PFSK-1 (cell line): ENCODE measurements at regions not wholly inside any gene's neighbourhood (a gene's known extent, or its start where the extent isn't known, plus 50 kb on each side); places are given as distances from the start of the nearest gene placed in this dataset.

Experiments used
- FOXP2 ChIP-seq: optimal IDR thresholded peaks from 2 replicates; pipeline ENCODE3; 2011; ENCODE audit warnings: borderline replicate concordance, control low read depth, inconsistent platforms; ENCODE audit not compliant: insufficient read depth; ENCODE audit errors: extremely low read length, extremely low read depth
- POLR2AphosphoS5 ChIP-seq: IDR thresholded peaks from 2 replicates; pipeline ENCODE4 v1.6.1; 2012; ENCODE audit warnings: low read depth, mild to moderate bottlenecking, control low read depth, low read length, moderate library complexity
- REST ChIP-seq, 2 experiments: IDR thresholded peaks; 2 replicates each; pipeline versions ENCODE4 v1.6.1 to v1.8.0; 2011 to 2012; ENCODE audit warnings: low read depth in 2 of 2, low read length in 2 of 2, control low read depth in 1 of 2, inconsistent platforms in 1 of 2, mild to moderate bottlenecking in 1 of 2, moderate library complexity in 1 of 2; ENCODE audit not compliant: insufficient read depth in 1 of 2
- SIN3A ChIP-seq: IDR thresholded peaks from 2 replicates; pipeline ENCODE4 v1.6.1; 2012; ENCODE audit warnings: mild to moderate bottlenecking, low read length, moderate library complexity, borderline replicate concordance; ENCODE audit not compliant: insufficient read depth
- TAF1 ChIP-seq: IDR thresholded peaks from 2 replicates; pipeline ENCODE4 v1.6.1; 2012; ENCODE audit warnings: low read length, control low read depth, borderline replicate concordance; ENCODE audit not compliant: insufficient read depth

DNA sequence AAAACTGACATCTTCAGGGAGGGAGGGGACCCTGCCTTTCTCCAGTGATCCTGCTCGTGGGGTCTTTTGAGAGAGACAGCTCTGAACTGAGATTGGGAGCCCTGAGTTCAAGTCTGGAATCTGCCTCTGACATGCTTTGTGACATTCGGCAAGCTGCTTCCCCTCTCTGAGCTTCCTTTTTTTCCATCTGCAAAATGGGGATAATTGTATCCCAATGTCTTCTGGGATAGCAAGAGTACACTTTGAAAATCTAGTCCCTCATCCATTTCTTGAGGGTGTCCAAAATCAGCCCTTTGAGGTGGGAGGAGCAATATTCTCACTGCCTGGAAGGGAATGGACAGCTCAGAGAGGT, 186.3 kb downstream of the RGS3 start:
- TF ChIP-seq REST (IDR thresholded peaks at IDR 0.05; ENCODE audit: insufficient read depth in 1 of 2, low read depth in 2 of 2, low read length in 2 of 2): no peak
- no peak for TF ChIP-seq TAF1
- TF ChIP-seq POLR2AphosphoS5: no peak
- no peak for TF ChIP-seq SIN3A
- TF ChIP-seq FOXP2: no peak

DNA sequence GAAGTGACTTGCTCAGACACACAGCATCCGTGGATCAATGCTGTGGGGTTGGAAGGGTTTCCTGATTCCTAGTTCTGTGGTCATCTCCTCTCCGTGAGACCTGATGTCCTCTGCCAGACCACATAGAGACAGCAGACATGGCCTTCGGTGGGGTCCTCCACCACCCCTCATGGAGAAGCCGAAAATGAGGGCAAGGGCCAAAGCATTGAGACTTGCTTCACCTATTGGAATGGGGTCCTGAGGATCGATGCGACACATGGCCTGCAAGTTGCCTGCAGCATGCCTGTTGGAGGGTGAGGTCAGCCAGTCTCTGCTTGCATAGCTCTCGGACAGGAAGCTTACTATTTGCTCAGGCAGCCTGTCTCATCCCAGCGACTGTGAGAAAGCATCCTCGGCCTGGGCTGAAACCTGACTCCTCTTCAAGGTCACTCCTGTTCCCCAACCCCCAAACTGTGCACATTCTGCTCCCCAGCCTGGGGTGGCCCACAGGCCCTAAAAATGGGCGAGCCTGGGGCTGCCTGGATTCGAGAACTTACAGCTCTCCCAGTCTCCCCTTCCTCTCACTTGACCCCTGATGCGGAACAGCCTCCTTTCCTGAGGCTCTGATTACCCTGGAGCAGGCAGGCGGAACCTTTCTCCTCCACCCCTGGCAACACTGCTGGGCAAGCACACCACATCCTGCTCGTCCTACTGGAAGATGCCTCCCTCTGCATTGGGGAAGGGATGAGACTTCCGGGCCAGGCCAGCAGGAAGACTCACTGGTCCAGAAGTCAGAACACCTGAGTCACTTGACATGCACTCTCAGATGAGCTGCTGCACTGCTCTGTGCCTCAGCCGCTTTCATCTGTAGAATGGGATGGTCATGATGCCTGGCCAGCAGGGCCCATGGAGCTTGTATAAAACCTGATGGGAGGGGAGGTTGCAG, 186.9 kb downstream of the RGS3 start:
- TF ChIP-seq POLR2AphosphoS5 (peak; percentile 47; the same call in 1 of the 2 replicates), TAF1 (no peak)

DNA sequence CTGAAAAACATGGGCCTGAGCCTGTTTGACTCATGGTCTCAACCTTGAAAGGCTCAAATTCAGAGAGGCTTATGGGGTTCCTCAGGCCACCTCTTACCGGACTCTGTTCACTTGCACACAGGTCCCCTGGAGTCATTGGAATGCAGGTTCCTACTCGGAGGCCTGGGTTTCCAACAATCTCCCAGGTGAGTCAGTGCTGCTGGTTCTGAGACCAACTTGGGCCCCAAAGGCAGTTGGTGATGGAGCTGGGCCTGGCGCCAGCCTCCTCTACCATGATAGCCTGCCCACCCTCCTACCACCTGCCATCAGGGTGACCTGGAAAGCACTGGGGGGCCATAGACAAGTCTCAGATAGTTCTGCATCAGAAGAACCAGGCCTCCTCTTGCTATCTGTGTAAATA, 188.4 kb downstream of the RGS3 start:
- no peak for TF ChIP-seq TAF1
- TF ChIP-seq FOXP2: no peak
- no peak for TF ChIP-seq REST (IDR thresholded peaks at IDR 0.05; ENCODE audit: insufficient read depth in 1 of 2, low read depth in 2 of 2, low read length in 2 of 2)
- TF ChIP-seq SIN3A: no peak
- no peak for TF ChIP-seq POLR2AphosphoS5

DNA sequence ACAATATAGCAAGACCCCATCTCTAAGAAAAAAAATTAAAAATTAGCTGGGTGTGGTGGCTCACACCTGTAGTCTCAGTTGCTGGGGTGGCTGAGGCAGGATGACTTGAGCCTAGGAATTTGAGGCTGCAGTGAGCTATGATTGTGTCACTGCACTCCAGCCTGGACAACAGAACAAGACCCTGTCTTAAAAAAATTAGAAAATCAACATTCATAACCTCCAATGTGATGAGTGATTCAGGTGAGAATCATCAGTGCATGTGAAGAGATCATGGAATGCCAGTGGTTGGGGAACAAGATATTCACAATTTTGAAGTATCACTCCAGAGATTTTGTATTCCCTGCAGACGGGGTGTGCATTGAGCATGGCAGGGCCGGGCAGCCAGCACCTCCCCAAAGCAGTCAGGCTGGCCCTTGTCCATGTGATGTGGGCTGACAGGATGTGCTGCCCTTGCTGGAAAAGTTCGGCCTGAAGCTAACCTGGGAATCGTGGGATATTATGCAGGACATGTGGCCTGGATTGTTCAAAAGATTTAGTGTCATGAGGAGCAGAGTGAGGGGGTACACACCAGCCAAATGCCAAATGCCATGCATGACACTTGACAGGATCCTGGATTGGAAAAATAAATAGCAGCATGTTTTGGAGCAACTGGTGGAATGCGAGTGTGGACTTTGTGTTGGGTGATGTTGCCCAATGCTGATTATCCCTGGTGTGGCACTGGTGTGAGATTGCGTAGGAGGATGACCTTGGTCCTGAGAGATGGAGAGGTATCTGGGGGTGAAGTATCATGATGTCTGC, 189.0 kb downstream of the RGS3 start:
- TF ChIP-seq REST (IDR thresholded peaks at IDR 0.05; ENCODE audit: insufficient read depth in 1 of 2, low read depth in 2 of 2, low read length in 2 of 2) (no peak), TAF1 (no peak), POLR2AphosphoS5 (no peak)

DNA sequence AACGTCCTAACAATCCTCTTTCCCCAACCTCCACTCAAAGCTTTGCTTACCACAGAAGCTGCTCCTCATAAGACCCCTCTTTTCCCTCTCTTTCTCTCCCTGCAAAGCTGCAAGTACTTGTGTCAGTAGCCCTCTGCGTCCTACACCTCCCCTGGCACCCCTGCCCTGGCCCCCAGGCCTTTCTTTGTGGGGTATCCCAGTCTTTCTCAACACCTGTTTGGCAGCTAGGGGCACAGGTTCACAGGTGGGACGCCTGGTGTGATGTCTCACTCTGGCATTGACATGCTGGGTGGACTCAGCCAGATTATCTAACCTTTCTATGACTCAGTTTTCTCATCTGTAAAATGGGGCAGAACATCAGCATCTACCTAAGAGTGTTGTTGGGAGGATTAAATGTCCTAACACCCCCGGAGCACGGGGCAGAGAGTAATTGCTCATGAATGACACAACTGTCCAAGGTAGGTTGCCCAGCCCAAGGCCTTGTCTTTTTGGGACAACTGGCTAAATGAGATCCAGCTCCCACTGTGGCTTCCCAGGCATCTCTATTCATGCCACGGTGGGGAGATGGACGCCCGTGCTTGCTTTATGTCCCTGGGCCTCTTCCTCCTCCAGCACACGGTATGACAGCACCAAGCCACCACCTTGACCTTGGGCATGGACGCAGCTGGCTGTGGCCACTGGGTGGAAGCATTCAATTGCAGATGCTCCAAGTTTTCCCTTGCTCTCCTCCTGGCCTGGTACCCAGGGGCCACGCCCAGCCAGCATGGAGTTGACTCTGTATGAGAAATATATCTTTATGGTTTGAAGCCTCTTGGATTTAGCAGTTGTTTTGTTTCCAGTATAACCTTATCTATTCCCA, 190.4 kb downstream of the RGS3 start:
- TF ChIP-seq REST (IDR thresholded peaks at IDR 0.05; ENCODE audit: insufficient read depth in 1 of 2, low read depth in 2 of 2, low read length in 2 of 2) (no peak), FOXP2 (no peak), SIN3A (no peak), POLR2AphosphoS5 (no peak), TAF1 (no peak)
